ENCODE measurements at regions not wholly inside any gene's neighbourhood (a gene's known extent, or its start where the extent isn't known, plus 50 kb on each side); places are given as distances from the start of the nearest gene placed in this dataset.

DNA sequence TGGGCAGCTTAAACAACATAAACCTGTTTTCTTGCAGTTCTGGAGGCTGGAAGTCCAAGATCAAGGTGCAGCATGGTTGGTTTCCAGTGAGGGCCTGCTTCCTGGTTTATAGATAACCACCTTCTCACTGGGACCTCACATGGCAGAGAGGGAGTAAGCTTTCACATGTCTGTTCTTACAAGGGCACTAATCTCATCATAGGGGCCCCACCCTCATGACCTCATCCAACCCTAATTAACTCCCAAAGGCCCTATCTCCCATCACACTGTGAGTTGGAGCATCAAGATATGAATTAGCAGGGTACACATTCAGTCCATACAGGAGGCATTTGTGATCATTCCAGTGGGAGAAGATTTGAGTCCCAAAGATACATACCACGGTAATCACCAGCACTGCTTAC lies 50.5 kb upstream of the GRIN2A start:
- H3K27ac ChIP-seq: no peak overlapping the region
- TF ChIP-seq, protein P1, sequence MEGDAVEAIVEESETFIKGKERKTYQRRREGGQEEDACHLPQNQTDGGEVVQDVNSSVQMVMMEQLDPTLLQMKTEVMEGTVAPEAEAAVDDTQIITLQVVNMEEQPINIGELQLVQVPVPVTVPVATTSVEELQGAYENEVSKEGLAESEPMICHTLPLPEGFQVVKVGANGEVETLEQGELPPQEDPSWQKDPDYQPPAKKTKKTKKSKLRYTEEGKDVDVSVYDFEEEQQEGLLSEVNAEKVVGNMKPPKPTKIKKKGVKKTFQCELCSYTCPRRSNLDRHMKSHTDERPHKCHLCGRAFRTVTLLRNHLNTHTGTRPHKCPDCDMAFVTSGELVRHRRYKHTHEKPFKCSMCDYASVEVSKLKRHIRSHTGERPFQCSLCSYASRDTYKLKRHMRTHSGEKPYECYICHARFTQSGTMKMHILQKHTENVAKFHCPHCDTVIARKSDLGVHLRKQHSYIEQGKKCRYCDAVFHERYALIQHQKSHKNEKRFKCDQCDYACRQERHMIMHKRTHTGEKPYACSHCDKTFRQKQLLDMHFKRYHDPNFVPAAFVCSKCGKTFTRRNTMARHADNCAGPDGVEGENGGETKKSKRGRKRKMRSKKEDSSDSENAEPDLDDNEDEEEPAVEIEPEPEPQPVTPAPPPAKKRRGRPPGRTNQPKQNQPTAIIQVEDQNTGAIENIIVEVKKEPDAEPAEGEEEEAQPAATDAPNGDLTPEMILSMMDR (IDR thresholded peaks at IDR 0.05): no peak
- TF ChIP-seq ZFX (IDR thresholded peaks at IDR 0.05; ENCODE audit: borderline replicate concordance): no peak

DNA sequence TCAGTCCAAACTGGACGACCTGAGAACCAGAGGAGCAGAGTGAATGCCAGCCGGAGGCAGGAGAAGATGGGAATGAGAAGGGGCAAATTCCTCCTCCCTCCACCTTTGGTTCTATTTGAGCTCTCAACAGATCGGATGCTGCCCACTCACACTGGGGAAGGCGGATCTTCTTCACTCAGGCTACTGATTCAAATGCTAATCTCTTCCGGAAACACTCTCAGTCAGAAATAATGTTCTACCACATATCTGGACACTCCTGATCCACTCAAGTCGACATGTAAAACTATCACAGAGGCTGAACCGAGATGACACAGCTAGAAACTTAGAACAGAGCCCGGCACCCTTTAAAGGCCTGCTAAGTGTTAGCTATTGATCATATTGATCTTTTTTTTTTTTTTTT lies 57.4 kb upstream of the GRIN2A start:
- H3K27ac ChIP-seq: no peak overlapping the region

DNA sequence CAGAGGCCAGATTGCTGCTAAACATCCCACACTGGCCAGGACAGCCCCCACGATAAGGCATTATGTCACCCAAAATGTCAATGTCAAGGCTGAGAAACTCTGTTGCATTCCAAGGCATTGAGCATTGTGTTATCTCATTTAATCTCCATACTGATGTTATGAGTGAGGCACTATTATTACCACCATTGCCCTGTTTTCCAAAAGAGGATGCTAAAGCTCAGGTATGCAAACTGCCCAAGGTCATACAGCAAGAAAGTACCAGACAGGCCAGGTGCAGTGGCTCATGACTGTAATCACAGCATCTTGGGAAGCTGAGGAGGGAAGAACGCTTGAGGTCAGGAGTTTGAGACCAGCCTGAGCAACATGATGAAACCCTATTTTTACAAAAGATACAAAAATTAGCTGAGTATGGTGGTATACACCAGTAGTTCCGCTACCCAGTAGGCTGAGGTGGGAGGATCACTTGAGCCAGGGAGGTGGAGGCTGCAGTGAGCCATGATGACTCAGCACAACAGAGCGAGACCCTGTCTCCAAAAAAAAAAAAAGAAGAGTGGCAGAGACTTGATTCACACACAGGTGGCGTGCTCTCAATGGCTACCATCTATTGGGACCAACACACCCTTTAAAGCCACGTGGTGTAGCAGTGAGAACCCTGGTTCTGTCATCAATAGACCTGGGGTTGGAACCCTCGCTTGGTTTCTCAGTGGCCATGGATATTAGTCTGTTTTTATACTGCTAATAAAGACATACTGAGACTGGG lies 58.8 kb upstream of the GRIN2A start:
- H3K27ac ChIP-seq: no peak overlapping the region
- TF ChIP-seq, protein P1 (IDR thresholded peaks at IDR 0.05): no peak
- no peak for TF ChIP-seq ZFX (IDR thresholded peaks at IDR 0.05; ENCODE audit: borderline replicate concordance)

More for the DNA sequence above, 57.4 kb upstream of the GRIN2A start:
- TF ChIP-seq, protein P1 (IDR thresholded peaks at IDR 0.05): no peak
- no peak for TF ChIP-seq ZFX (IDR thresholded peaks at IDR 0.05; ENCODE audit: borderline replicate concordance)

DNA sequence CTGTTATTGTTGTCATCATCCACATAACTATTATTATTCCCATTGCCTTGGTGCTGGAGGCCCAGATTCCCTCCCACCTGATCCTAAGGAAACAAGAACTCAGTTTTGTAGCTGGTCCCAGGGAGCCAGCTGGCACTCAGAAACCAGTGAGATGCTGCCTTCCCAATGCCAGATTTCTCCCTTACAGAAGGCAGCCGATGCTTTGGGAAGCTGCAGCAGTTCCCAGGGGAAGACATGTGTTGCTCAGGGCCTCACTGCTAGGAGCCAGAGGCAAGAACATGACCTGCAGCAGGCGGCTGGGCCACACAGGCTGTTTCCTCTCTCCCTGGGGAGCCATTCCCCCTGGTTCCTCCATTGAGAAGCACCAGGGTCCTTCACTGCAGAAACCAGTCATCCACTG lies 59.9 kb upstream of the GRIN2A start:
- no peak overlapping the region for H3K27ac ChIP-seq
- TF ChIP-seq, protein P1 (IDR thresholded peaks at IDR 0.05): no peak
- TF ChIP-seq ZFX (IDR thresholded peaks at IDR 0.05; ENCODE audit: borderline replicate concordance): no peak

DNA sequence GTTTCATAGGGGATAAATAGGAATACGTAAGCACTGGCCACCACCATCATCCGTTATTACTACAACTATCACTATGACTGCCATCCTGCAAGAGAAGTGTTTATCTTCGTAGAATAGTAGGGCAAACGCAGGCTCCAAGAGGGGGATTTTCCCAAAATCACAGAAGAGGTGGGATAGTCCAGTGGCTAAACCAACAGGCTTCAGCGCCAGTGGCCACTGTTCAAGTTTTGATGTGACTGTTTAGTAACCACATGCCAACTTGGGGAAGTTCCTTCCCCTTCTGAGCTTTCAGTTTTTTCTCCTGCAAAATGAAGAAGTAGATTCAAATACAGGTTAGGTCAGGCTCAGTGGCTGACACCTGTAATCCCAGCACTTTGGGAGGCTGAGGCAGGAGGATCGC lies 60.7 kb upstream of the GRIN2A start:
- H3K27ac ChIP-seq: no peak overlapping the region
- TF ChIP-seq, protein P1 (IDR thresholded peaks at IDR 0.05): no peak
- TF ChIP-seq ZFX (IDR thresholded peaks at IDR 0.05; ENCODE audit: borderline replicate concordance): no peak

DNA sequence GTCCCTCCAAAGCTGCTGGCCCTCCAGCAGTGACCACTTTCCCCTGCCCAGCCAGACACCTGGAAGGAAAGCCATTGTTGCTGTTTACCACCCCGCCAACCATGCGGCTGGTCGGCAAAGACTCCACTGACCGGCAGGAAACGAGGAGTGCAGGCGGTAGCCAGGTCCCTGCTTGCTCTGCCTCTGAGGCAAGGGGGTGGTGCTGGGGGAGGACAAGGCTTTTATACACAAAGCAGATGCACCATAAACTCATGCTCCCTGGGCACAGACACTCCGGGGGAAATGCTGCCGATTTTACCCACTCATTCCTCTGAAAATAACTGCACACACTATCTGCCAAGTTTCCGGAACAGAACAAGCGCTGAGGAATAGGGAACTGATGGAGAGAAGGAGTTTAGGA lies 62.8 kb upstream of the GRIN2A start:
- no peak overlapping the region for H3K27ac ChIP-seq
- TF ChIP-seq, protein P1 (IDR thresholded peaks at IDR 0.05): no peak
- no peak for TF ChIP-seq ZFX (IDR thresholded peaks at IDR 0.05; ENCODE audit: borderline replicate concordance)

DNA sequence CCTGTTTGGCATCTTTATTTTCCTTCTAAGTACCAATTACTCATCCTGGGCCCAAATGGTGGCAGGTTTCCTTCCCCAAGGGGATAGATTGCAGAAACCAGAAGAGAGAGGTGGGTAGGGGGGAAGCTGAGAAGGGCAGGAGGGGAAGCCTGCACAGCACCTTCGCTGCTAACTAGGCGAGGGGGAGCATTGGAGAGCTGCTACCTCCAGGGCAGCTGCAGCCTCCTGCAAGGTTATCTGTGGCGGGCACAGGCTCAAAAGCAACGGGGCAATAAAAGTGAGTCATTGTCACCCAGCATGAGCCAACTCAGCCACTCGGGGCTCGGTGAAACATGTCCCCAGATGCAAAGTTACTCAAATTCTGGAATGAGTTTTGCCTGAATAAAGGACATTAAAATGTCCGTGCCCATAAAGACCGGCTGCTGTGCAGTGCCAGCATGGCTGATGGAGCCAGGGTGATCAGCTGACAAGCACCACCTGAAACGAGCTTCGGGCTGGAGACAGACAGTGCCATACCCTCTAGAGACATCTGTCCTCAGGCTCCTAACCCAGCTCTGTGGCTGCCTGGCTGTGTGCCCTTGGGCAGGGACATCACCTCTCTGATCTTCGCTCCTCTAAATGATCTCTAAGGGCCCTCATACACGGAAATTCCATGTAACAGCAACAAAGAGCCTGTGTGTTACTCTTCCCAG lies 68.1 kb upstream of the GRIN2A start:
- no peak for TF ChIP-seq ZFX (IDR thresholded peaks at IDR 0.05; ENCODE audit: borderline replicate concordance)
- TF ChIP-seq, protein P1 (IDR thresholded peaks at IDR 0.05): no peak
- no peak overlapping the region for H3K27ac ChIP-seq

Data from 22Rv1 (cell line).